ENCODE measurements at regions not wholly inside any gene's neighbourhood (a gene's known extent, or its start where the extent isn't known, plus 50 kb on each side); places are given as distances from the start of the nearest gene placed in this dataset.

DNA sequence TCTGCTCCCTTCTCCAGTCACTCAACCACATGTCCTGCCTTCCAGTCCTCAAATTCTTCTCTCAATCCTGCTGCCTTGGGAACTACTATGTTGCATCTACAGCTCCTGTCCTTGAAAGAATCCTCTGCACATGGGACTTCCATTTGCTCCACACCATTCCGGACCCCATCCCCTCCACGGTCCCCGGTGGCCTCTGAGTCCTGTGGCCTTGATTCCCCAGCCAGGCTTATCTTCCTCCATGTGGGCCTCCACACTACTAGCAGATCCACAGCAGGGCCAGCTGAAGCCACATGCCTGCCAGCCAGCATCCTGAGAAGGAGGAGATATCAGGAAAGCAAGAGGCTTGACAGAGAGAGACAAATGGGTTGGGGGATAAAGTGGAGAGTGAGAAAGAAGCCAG lies 1323.8 kb downstream of the UQCRFS1 start:
- no peaks in the 10 kb centered on the region for H3K4me1 Mint-ChIP-seq
- ChIA-PET CTCF (no interaction called here), POLR2A (no interaction called here)
- H3K9me3 Mint-ChIP-seq, result peaks cover 5 to 23% (median 12%) of the 10 kb centered on the region in 5 donors
- Histone ChIP-seq H3K27me3 (ENCODE audit: insufficient read depth, low read length, poor library complexity, severe bottlenecking) (no peaks in the 10 kb centered on the region), H3K27ac (ENCODE audit: low read depth, low read length) (no peak overlapping the region), H3K36me3 (ENCODE audit: insufficient read depth, low read length) (no peaks in the 10 kb centered on the region), H3K4me1 (ENCODE audit: insufficient read depth, low read length) (no peaks in the 10 kb centered on the region), H3K9me3 (ENCODE audit: low read length) (no peaks in the 10 kb centered on the region), H3K4me3 (ENCODE audit: low read length) (no peak overlapping the region)
- no peak for DNase-seq
- H3K27me3 Mint-ChIP-seq, result peaks cover 0 to 7% of the 10 kb centered on the region in 2 donors
- no peak overlapping the region for H3K27ac Mint-ChIP-seq
- no peaks in the 10 kb centered on the region for H3K36me3 Mint-ChIP-seq
- H3K4me3 Mint-ChIP-seq, result no peak overlapping the region

DNA sequence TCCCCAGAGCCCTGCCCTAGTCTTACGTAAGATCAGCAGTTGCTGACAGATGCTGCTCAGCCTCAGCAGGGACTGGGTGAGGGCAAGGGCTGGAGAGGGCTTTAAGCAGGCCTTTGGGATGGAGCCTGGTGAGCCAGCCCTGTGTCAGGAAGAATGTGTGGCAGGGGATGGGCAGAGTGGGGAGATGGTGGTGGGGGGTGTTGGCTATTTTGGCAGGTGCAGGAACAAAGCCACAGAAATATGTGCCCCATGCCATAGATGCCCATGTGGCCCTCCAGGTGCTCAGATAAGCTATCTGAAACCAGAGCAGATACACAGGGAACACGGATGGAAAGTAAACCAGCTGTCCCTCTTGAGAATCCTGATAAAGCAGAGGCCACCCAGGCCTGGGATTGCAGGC lies 1325.0 kb downstream of the UQCRFS1 start:
- Histone ChIP-seq H3K36me3 (ENCODE audit: insufficient read depth, low read length) (no peaks in the 10 kb centered on the region), H3K4me3 (ENCODE audit: low read length) (no peak overlapping the region), H3K9me3 (ENCODE audit: low read length) (no peaks in the 10 kb centered on the region), H3K4me1 (ENCODE audit: insufficient read depth, low read length) (no peaks in the 10 kb centered on the region), H3K27me3 (ENCODE audit: insufficient read depth, low read length, poor library complexity, severe bottlenecking) (no peaks in the 10 kb centered on the region), H3K27ac (ENCODE audit: low read depth, low read length) (no peak overlapping the region)
- DNase-seq, result no peak
- no peaks in the 10 kb centered on the region for H3K4me1 Mint-ChIP-seq
- H3K27me3 Mint-ChIP-seq, result peaks cover 0 to 5% of the 10 kb centered on the region in 2 donors
- ChIA-PET POLR2A (no interaction called here), CTCF (no interaction called here)
- H3K27ac Mint-ChIP-seq, result no peak overlapping the region
- H3K36me3 Mint-ChIP-seq, result no peaks in the 10 kb centered on the region
- peaks cover 5 to 18% (median 10%) of the 10 kb centered on the region in 5 donors for H3K9me3 Mint-ChIP-seq
- H3K4me3 Mint-ChIP-seq, result no peak overlapping the region

DNA sequence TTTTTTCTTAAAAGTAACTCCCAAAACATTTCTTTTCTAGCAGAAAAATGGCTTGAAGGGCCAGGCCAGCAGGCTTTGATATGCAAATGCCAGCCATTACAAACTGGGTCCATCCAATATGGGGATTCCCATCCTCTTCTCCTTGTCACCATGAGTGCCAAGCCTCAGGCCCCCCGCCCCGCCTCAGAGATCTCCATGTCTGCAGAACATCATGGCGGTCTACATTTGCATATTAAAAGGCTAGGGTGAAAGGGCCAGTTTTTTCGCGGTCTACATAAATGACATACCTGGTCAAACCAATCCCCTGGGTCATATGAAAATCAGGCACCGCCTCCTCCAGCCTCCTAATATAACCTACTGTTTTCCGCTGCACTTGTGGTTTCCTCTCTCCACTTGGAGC lies 1327.6 kb downstream of the UQCRFS1 start:
- H3K4me3 ChIP-seq (ENCODE audit: low read length), result no peak overlapping the region
- H3K9me3 ChIP-seq (ENCODE audit: low read length), result no peaks in the 10 kb centered on the region
- DNase-seq, result no peak
- H3K9me3 Mint-ChIP-seq, result peaks cover 5 to 19% (median 14%) of the 10 kb centered on the region in 5 donors
- H3K27ac Mint-ChIP-seq, result no peak overlapping the region
- peaks cover 0 to 5% of the 10 kb centered on the region in 2 donors for H3K27me3 Mint-ChIP-seq
- no peaks in the 10 kb centered on the region for H3K27me3 ChIP-seq (ENCODE audit: insufficient read depth, low read length, poor library complexity, severe bottlenecking)
- POLR2A ChIA-PET, result no interaction called here
- H3K4me3 Mint-ChIP-seq, result no peak overlapping the region
- no peaks in the 10 kb centered on the region for H3K36me3 ChIP-seq (ENCODE audit: insufficient read depth, low read length)
- no peaks in the 10 kb centered on the region for H3K4me1 ChIP-seq (ENCODE audit: insufficient read depth, low read length)
- no peaks in the 10 kb centered on the region for H3K4me1 Mint-ChIP-seq
- CTCF ChIA-PET, result no interaction called here
- H3K27ac ChIP-seq (ENCODE audit: low read depth, low read length), result no peak overlapping the region
- no peaks in the 10 kb centered on the region for H3K36me3 Mint-ChIP-seq

DNA sequence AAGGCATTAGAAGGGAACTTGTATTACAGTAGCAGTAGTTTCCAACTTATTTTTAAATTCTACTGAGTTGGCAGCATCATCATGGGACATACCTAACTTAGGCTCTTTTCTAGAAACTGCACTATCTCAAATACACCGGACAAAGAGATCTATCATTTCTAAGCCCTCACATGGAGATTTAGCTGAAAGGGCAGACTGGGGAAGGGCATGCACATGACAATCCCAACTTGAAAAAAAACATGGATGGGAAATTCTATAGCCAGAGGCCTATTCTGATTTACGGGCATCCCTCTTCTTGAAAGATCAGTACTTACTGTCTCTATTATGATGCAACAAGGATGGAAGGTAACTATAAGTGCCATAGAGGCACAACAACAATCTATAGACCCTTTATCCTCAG lies 1328.6 kb downstream of the UQCRFS1 start:
- H3K9me3 ChIP-seq (ENCODE audit: low read length), result no peaks in the 10 kb centered on the region
- ChIA-PET CTCF (no interaction called here), POLR2A (no interaction called here)
- H3K36me3 ChIP-seq (ENCODE audit: insufficient read depth, low read length), result no peaks in the 10 kb centered on the region
- no peak overlapping the region for H3K27ac ChIP-seq (ENCODE audit: low read depth, low read length)
- H3K4me1 Mint-ChIP-seq, result no peaks in the 10 kb centered on the region
- H3K27me3 ChIP-seq (ENCODE audit: insufficient read depth, low read length, poor library complexity, severe bottlenecking), result no peaks in the 10 kb centered on the region
- H3K27me3 Mint-ChIP-seq, result peaks cover 0 to 5% of the 10 kb centered on the region in 2 donors
- H3K4me3 ChIP-seq (ENCODE audit: low read length), result no peak overlapping the region
- no peaks in the 10 kb centered on the region for H3K36me3 Mint-ChIP-seq
- no peak overlapping the region for H3K4me3 Mint-ChIP-seq
- no peak for DNase-seq
- no peaks in the 10 kb centered on the region for H3K4me1 ChIP-seq (ENCODE audit: insufficient read depth, low read length)
- H3K27ac Mint-ChIP-seq, result no peak overlapping the region
- peaks cover 5 to 24% (median 15%) of the 10 kb centered on the region in 5 donors for H3K9me3 Mint-ChIP-seq

DNA sequence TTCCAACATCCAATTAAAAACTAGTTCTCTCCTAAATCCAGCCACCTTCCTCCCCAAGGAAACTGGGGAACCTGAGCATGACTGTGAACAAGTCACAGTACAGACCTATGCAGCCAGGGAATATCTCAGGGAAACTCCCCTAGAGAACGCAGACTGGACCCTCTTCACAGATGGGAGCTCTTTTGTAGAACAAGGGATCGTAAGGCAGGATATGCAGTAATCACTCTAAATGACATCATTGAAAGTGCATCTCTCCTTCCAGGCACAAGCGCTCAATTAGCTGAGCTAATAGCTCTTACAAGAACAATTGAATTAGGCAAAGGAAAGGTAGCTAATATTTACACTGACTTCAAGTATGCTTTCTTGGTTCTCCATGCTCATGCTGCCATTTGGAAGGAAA lies 1331.7 kb downstream of the UQCRFS1 start:
- H3K9me3 Mint-ChIP-seq, result peaks cover under 1 to 26% (median 17%) of the 10 kb centered on the region in 5 donors
- Histone ChIP-seq H3K36me3 (ENCODE audit: insufficient read depth, low read length) (no peaks in the 10 kb centered on the region), H3K27ac (ENCODE audit: low read depth, low read length) (no peak overlapping the region), H3K4me1 (ENCODE audit: insufficient read depth, low read length) (no peaks in the 10 kb centered on the region), H3K9me3 (ENCODE audit: low read length) (no peaks in the 10 kb centered on the region), H3K27me3 (ENCODE audit: insufficient read depth, low read length, poor library complexity, severe bottlenecking) (no peaks in the 10 kb centered on the region), H3K4me3 (ENCODE audit: low read length) (no peak overlapping the region)
- no peak overlapping the region for H3K27ac Mint-ChIP-seq
- POLR2A ChIA-PET, result no interaction called here
- no peak for DNase-seq
- peaks cover 0 to 2% of the 10 kb centered on the region in 2 donors for H3K27me3 Mint-ChIP-seq
- no peaks in the 10 kb centered on the region for H3K36me3 Mint-ChIP-seq
- H3K4me3 Mint-ChIP-seq, result no peak overlapping the region
- H3K4me1 Mint-ChIP-seq, result no peaks in the 10 kb centered on the region
- CTCF ChIA-PET, result no interaction called here

DNA sequence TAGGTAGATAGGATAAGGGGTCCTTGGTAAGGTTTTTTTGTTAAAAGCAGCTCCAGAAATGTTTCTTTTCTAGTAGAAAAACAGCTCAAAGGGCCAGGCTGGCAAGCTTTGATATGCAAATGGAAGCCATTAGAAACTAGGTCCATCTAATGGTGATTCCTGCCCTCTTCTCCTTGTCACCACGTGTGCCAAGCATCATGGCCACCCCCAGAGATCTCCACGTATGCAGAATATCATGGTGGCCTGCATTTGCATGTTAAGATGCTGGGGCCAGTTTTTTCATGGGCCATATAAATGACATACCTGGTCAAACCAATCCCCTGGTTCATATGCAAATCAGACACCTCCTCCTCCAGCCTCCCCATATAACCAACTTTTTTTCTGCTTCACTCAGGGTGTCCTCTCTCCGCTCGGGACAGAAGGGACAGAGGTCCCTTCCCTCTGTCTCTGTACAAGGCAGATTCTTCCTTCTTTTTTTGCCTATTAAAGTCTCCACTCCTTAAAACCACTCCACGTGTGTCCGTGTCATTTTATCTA lies 1335.9 kb downstream of the UQCRFS1 start:
- H3K27me3 Mint-ChIP-seq, result peaks cover 0 to 2% of the 10 kb centered on the region in 2 donors
- H3K36me3 Mint-ChIP-seq, result no peaks in the 10 kb centered on the region
- ChIA-PET POLR2A (no interaction called here), CTCF (no interaction called here)
- no peak overlapping the region for H3K4me3 ChIP-seq (ENCODE audit: low read length)
- no peaks in the 10 kb centered on the region for H3K9me3 ChIP-seq (ENCODE audit: low read length)
- H3K36me3 ChIP-seq (ENCODE audit: insufficient read depth, low read length), result no peaks in the 10 kb centered on the region
- H3K4me1 ChIP-seq (ENCODE audit: insufficient read depth, low read length), result no peaks in the 10 kb centered on the region
- peaks cover 0 to 36% (median 31%) of the 10 kb centered on the region in 5 donors for H3K9me3 Mint-ChIP-seq
- H3K27ac ChIP-seq (ENCODE audit: low read depth, low read length), result no peak overlapping the region
- no peak for DNase-seq
- no peak overlapping the region for H3K4me3 Mint-ChIP-seq
- no peaks in the 10 kb centered on the region for H3K4me1 Mint-ChIP-seq
- no peak overlapping the region for H3K27ac Mint-ChIP-seq
- no peaks in the 10 kb centered on the region for H3K27me3 ChIP-seq (ENCODE audit: insufficient read depth, low read length, poor library complexity, severe bottlenecking)

DNA sequence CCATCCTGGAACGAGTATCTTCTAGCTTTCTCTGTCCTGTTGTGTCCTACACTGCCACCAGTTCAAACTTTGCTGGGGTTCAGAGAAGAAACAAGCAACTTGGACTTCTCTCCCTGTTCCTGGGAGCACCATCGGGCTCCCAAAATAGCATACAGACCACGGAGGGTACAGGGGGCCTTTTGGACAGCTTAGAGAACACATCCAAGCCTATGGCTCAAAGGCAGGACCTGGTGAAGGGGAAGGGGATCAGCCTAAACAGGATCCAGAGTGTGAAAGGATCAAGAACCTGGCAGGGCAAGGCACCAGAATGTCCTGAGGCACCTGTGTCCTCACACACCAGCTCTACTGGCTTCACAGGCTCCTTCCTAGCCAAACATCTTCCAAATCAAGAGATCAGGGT lies 1336.5 kb downstream of the UQCRFS1 start:
- Histone ChIP-seq H3K9me3 (ENCODE audit: low read length) (no peaks in the 10 kb centered on the region), H3K27me3 (ENCODE audit: insufficient read depth, low read length, poor library complexity, severe bottlenecking) (no peaks in the 10 kb centered on the region), H3K4me1 (ENCODE audit: insufficient read depth, low read length) (no peaks in the 10 kb centered on the region), H3K4me3 (ENCODE audit: low read length) (no peak overlapping the region), H3K36me3 (ENCODE audit: insufficient read depth, low read length) (no peaks in the 10 kb centered on the region), H3K27ac (ENCODE audit: low read depth, low read length) (no peak overlapping the region)
- Mint-ChIP-seq H3K4me3 (no peak overlapping the region), H3K9me3 (peaks cover 0 to 35% (median 30%) of the 10 kb centered on the region in 5 donors), H3K36me3 (no peaks in the 10 kb centered on the region), H3K4me1 (no peaks in the 10 kb centered on the region), H3K27ac (no peak overlapping the region), H3K27me3 (peaks cover 0 to 2% of the 10 kb centered on the region in 2 donors)
- DNase-seq, result no peak
- ChIA-PET CTCF (no interaction called here), POLR2A (no interaction called here)

DNA sequence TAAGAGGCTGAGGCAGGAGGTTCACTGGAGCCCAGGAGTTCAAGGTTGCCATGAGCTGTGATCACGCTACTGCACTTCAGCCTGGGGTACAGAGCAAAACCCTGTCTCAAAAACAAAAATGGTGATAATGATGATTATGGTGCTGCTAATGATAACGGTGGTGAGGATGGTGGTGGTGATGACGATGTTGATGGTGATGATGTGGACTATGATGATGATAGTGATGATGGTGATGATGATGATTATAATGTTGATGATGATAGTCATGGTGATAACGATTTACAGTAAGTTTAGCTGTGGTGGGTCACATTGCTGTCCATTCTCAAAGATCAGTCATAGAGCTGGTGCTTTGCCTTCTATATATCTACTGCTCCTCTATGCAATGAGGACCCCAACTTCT lies 1340.6 kb downstream of the UQCRFS1 start:
- no peaks in the 10 kb centered on the region for H3K4me1 ChIP-seq (ENCODE audit: insufficient read depth, low read length)
- no peaks in the 10 kb centered on the region for H3K27me3 ChIP-seq (ENCODE audit: insufficient read depth, low read length, poor library complexity, severe bottlenecking)
- H3K36me3 Mint-ChIP-seq, result peaks cover 0 to 5% (median 0%) of the 10 kb centered on the region in 3 donors
- no peak overlapping the region for H3K4me3 Mint-ChIP-seq
- H3K9me3 ChIP-seq (ENCODE audit: low read length), result no peaks in the 10 kb centered on the region
- no peak overlapping the region for H3K4me3 ChIP-seq (ENCODE audit: low read length)
- H3K4me1 Mint-ChIP-seq, result no peaks in the 10 kb centered on the region
- peaks cover 13 to 41% (median 36%) of the 10 kb centered on the region in 5 donors for H3K9me3 Mint-ChIP-seq
- peaks cover 0 to 2% of the 10 kb centered on the region in 2 donors for H3K27me3 Mint-ChIP-seq
- CTCF ChIA-PET, result no interaction called here
- POLR2A ChIA-PET, result no interaction called here
- H3K36me3 ChIP-seq (ENCODE audit: insufficient read depth, low read length), result no peaks in the 10 kb centered on the region
- no peak for DNase-seq
- H3K27ac Mint-ChIP-seq, result no peak overlapping the region
- no peak overlapping the region for H3K27ac ChIP-seq (ENCODE audit: low read depth, low read length)

DNA sequence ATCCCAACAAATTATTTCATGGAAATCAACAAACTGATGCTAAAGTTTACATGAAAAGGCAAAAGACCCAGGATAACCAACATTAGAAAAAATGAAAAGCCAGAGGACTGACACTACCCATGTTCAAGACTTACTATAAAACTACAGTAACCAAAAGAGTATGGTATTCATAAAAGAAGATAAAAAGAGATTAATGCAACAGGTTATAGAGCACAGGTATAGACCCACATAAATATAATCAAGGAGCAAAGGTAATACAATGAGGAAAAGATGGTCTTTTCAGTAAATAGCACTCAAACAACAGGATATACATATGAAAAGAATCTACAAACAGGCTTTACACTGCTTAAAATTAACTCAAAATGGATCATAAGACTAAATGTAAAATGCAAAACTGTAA lies 1342.7 kb downstream of the UQCRFS1 start:
- Mint-ChIP-seq H3K4me3 (no peak overlapping the region), H3K9me3 (peaks cover 26 to 40% (median 34%) of the 10 kb centered on the region in 5 donors), H3K27me3 (no peaks in the 10 kb centered on the region), H3K36me3 (peaks cover 0 to 5% (median 0%) of the 10 kb centered on the region in 3 donors), H3K27ac (no peak overlapping the region), H3K4me1 (no peaks in the 10 kb centered on the region)
- Histone ChIP-seq H3K4me3 (ENCODE audit: low read length) (no peak overlapping the region), H3K36me3 (ENCODE audit: insufficient read depth, low read length) (no peaks in the 10 kb centered on the region), H3K4me1 (ENCODE audit: insufficient read depth, low read length) (no peaks in the 10 kb centered on the region), H3K9me3 (ENCODE audit: low read length) (no peaks in the 10 kb centered on the region), H3K27ac (ENCODE audit: low read depth, low read length) (no peak overlapping the region), H3K27me3 (ENCODE audit: insufficient read depth, low read length, poor library complexity, severe bottlenecking) (no peaks in the 10 kb centered on the region)
- no peak for DNase-seq
- ChIA-PET POLR2A (no interaction called here), CTCF (no interaction called here)

All from CD8-positive, alpha-beta memory T cell (primary cell).